DLD1 (cell line): ENCODE measurements at regions not wholly inside any gene's neighbourhood (a gene's known extent, or its start where the extent isn't known, plus 50 kb on each side); places are given as distances from the start of the nearest gene placed in this dataset.
"Not testable (repeated sequence)": the region's sequence is repeated elsewhere in the genome, so short reads cannot be mapped to it uniquely, and the experiment has no call there.

ENCODE experiments used
- in situ Hi-C: cut with HindIII; loops from 2 replicates; pipeline ENCODE4 v1.10.0; 2017; ENCODE audit warnings: low sequenced_read_pairs

GRCh38 chr13:63218596-63218995 is 1802.9 kb upstream of the PCDH20 start:
- in situ Hi-C loops: not testable (repeated sequence)

DNA sequence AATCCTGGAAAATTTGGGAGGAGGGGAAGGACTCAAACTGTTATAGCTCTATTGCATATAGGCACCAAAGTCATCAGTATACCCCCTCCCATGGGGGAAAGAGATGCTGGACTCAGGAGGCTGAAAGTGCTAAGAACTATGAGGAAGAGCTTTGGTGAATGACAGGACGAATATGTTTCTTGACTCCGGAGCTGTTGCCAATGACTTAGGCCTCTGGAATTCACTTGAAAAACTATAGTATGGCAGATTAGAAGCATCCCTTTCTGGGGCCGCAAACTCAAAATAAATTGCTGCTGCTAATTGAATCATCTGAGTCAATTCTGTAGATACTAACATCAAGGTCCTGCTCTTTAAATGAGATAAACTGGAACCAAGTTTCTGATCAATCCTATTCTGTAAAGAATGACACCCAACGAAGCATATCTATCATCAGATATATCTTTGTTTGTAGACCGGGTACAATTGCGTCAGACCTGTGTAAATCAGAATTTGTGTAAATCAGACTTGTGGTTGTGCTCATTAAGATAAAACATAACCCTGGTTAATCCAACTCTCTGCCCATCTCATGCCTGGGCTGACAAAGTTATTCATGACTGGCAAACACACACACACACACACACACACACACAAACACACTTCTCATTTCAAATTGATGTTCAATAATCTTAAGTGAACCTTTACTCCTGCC is 1793.8 kb upstream of the PCDH20 start:
- in situ Hi-C loops: no loop called here

DNA sequence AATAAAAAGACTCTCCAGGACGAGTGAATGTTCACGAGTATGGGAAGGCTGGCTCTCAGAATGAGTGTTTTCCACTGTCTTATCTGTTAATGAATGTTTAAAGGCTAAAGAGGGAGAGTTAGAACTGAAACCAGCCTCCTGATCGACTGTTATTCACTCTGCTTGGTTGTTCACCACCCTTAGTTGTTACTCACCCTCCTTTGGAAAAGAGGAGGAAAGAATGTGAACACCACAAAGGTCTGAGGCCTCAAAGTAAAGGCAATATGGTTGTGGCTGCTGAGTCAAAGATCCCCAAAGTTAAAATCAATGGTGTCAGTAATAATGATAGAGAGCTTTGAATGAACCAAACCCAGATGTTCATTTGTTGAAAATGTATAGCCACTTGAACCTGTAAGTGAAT is 1793.2 kb upstream of the PCDH20 start:
- in situ Hi-C loops: no loop called here

DNA sequence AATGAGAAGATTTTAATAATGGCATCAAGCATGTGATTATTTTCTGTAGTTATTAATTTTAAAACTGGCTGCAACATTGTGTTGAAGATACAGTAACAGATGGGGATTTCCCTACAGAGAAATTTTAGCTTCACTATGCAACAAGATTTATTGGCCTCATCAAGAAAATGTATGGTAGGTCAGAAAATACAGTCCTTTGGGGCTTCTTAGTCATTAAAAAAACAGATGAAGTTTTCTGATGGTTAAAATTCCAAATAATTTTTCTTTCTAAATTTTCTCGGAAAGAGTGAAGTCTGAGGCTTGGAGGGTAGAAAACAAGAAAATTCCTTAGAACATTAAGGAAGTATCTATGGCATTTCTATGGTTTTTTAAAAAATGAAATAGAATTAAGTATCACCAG is 1790.8 kb upstream of the PCDH20 start:
- in situ Hi-C loops: no loop called here

GRCh38 chr13:63201493-63201892 is 1785.8 kb upstream of the PCDH20 start:
- in situ Hi-C loops: no loop called here

DNA sequence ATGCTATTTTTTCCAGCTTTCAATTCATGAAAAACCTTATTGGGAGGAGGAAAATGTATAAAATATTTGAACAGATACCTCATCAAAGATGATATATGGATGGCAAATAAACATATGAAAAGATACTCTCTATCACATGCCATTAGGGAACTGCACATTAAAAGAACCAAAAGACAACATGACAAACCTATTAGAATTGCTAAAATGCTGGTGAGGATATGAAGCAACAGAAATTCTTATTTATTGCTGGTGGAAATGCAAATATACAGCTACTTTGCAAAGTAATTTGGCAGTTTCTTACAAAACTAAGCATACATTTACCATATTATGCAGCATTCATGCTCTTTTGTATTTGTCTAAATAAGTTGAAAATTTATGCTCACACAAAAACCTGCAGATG is 1783.9 kb upstream of the PCDH20 start:
- in situ Hi-C loops: no loop called here

- in situ Hi-C loops: no loop called here
Observed at GRCh38 chr13:63198071-63198470, 1782.4 kb upstream of the PCDH20 start.

GRCh38 chr13:63195726-63196125 is 1780.1 kb upstream of the PCDH20 start:
- in situ Hi-C loops: no loop called here

GRCh38 chr13:63190742-63191141 is 1775.1 kb upstream of the PCDH20 start:
- in situ Hi-C loops: no loop called here

DNA sequence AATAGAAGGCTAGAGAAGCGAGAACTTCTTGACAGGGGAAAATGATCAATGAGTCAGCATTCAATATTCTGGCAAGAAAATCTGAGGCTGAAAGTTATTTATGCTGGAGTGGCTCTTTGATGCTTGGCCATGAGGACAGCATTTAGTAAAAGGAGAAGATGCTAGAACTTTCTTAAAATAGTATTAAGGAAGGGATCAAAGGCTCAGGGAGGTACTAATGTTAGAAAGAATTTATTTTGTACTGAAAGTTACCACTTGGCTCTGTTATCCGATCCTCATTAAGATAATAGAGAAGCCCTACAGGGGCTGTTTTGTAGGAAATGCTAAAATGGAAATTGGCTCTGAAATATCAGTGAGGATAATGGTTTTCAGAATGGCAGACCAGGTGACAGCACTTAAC is 1774.6 kb upstream of the PCDH20 start:
- in situ Hi-C loops: no loop called here

DNA sequence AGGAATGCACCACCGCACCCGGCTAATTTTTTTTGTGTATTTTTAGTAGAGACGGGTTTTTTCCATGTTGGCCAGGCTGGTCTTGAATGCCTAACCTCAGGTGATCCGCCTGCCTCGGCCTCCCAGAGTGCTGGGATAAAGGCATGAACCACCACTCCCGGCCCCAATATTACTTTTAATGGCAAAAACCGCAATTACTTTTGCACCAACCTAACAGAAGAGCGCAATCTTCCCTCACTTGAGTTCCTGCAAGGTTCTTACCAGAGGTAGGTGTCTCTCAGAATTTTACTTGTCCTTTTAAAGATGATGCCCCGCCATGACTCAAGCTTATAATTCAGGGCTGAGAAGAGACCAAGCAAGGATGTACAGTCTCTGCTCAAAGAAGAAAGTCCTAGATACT is 1774.1 kb upstream of the PCDH20 start:
- in situ Hi-C loops: no loop called here

GRCh38 chr13:63184693-63185092 is 1769.0 kb upstream of the PCDH20 start:
- in situ Hi-C loops: no loop called here

DNA sequence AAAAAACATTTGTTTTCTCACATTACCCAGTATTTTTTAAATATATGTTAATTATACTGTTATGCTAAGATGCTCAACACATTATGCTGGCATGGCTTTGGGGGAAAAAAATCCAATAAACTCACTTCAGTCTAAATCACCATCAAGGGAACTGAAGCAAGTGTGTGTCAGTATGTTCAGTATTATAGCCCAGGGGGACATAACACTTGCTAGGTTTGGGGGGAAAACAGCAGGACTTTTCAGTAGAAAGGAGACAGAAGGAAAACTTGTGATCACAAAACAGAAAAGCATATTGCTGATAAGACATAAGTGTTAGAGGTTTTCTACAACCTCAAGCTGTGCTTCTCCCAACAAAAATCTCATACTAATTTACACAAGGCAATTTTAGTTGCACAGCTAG is 1759.9 kb upstream of the PCDH20 start:
- in situ Hi-C loops: no loop called here

GRCh38 chr13:63167699-63168337 is 1752.2 kb upstream of the PCDH20 start:
- in situ Hi-C loops: no loop called here

DNA sequence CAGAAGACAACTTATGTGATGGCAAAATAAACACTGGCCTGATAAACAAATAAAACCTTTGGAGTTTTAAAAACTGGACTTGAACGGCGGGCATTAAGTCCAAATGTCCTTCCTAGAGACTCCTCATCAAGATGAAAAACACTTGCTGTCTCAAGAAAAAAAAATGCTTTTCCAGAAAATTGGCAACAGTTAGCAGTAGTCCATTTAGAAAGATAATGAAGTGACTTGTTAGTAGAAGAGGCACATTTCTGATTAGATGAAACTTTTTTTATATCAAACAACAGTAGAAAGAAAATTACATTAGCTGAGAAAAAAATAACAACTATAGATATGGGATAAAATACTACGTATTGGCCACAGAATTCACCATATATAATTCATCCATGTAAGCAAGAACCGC is 1750.7 kb upstream of the PCDH20 start:
- in situ Hi-C loops: no loop called here

DNA sequence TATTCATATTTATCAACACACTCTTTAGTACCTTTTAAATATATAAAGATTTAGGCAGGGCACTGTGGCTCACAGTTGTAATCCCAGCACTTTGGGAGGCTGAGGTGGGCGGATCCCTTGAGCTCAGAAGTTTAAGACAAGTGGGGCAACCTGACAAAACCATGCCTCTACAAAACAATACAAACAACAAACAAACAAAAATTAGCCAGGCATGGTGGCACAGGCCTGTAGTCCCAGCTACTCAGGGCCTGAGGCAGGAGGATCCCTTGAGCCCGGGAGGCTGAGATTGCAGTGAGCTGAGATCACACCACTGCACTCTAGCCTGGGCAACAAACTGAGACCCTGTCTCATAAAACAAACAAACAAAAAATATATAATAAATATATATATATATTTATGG is 1748.3 kb upstream of the PCDH20 start:
- in situ Hi-C loops: no loop called here

- in situ Hi-C loops: no loop called here
Observed at GRCh38 chr13:63161219-63161618, 1745.6 kb upstream of the PCDH20 start.

DNA sequence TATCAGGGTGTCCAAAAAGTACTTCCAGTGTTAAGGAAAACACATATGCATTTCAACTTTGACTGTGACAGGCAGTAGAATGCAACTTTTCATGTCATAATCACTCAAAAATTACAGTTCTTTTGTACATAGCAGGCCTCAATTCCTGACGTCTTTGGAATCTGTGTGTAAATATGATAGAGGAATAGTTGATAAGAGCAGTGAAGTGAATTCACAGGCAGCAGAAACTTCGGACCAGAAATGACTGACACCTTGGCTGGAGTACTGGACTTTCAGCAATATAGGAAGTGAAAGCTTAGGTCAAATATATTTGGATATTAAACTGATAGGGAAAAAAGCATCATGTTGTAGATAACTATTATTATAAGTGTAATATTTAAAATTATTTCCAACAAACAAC is 1741.2 kb upstream of the PCDH20 start:
- in situ Hi-C loops: no loop called here

GRCh38 chr13:63149375-63149774 is 1733.7 kb upstream of the PCDH20 start:
- in situ Hi-C loops: no loop called here

DNA sequence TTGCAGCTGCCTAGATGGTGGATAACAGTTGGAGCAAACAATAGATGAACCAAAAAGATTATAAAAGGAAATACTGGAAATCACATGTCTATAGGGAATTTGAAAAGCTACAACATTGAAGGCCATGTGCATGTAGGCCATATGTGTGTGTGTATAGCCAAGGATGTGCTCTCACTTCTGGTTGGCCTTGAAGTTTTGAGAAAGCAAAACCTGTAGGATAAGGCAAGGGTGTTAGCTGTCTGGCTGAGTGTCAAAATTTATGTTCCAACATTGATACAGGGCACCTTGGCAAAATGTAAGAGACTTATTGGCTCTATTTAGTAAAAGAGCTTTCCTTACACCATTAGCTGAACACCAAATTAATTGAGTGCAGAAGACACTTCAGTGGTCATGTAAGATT is 1723.6 kb upstream of the PCDH20 start:
- in situ Hi-C loops: no loop called here

GRCh38 chr13:63129995-63130394 is 1714.3 kb upstream of the PCDH20 start:
- in situ Hi-C loops: no loop called here

DNA sequence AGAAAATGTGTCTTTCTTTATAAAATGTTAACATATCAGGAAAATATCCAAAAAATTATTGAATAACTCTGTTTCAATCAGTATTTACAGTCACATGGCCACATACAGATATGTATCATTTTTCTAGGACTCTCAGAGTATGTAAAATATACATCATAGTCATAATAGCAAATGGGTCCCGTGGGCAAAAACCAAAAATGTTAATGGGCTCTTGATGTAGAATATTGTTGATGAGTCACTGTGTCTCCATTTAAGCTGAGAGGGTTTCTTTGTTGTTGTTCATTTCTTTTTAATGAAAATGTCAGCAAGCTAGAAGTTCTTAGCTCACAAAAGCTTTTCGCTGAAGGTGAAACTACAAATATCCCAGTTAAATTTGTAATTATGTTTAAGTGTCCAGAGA is 1713.1 kb upstream of the PCDH20 start:
- in situ Hi-C loops: no loop called here

GRCh38 chr13:63124863-63125262 is 1709.2 kb upstream of the PCDH20 start:
- in situ Hi-C loops: no loop called here
